GM12878 (cell line): ENCODE measurements at regions not wholly inside any gene's neighbourhood (a gene's known extent, or its start where the extent isn't known, plus 50 kb on each side); places are given as distances from the start of the nearest gene placed in this dataset.

Experiments
- ATAC-seq: fragments of 200-7000 bp; cut with Tn5 transposase; 3 replicates; pipeline ENCODE4 v1.9.1; 2020; ENCODE audit warnings: mild to moderate bottlenecking, moderate library complexity
- BruUV-seq: library from RNA; stranded (reverse); fragments of 400-500 nt; replicated peaks from 2 replicates; lab custom pipeline; 2021; lab: Mats Ljungman, UMichigan
- CTCF ChIA-PET: fragments of 300-600 bp; sonication (Branson Sonifier 250); formaldehyde crosslinking; extraction: SDS; loops from one replicate; lab custom pipeline; 2021; ENCODE audit warnings: inconsistent platforms; lab: Yijun Ruan, JAX
- POLR2A ChIA-PET: fragments of 350-600 bp; formaldehyde crosslinking; extraction: SDS; loops from one replicate; lab custom pipeline; 2021; ENCODE audit warnings: inconsistent platforms; lab: Charles Lee
- RAD21 ChIA-PET: fragments of 300-600 bp; sonication (Branson Sonifier 250); formaldehyde crosslinking; loops from one replicate; lab custom pipeline; 2023; ENCODE audit warnings: antibody characterized with exemption; ENCODE audit not compliant: unreplicated experiment; lab: Charles Lee
- SMC1A ChIA-PET: fragments of 300-600 bp; sonication (Branson Sonifier 250); formaldehyde crosslinking; loops from one replicate; lab custom pipeline; 2023; ENCODE audit not compliant: unreplicated experiment, uncharacterized antibody; lab: Charles Lee
- DNase-seq: peaks from one replicate; pipeline ENCODE4 v3.0.0-alpha.2; 2011; ENCODE audit warnings: low read depth, low spot score
- FAIRE-seq: peaks from 3 replicates; lab custom pipeline; 2011; peaks lifted over from hg19 to GRCh38; lab: Jason Lieb, UNC
- H2AFZ ChIP-seq: 2 replicates; pipeline ENCODE4 v1.6.0; 2011; ENCODE audit warnings: low read depth, low read length, control low read depth; ENCODE audit not compliant: control insufficient read depth
- H3K27ac ChIP-seq: 2 replicates; pipeline ENCODE4 v1.5.1; 2011; ENCODE audit warnings: control low read depth; ENCODE audit not compliant: control insufficient read depth, insufficient read depth
- H3K27me3 ChIP-seq, 2 experiments: replicated peaks in 1 of 2; 2 replicates each; pipeline versions ENCODE4 v1.6.0 to v1.6.1; 2011; ENCODE audit warnings: low read length in 1 of 2; ENCODE audit not compliant: control insufficient read depth in 2 of 2, insufficient read depth in 2 of 2
- H3K36me3 ChIP-seq, 2 experiments: 2 replicates each; pipeline ENCODE4 v1.5.1; 2011; ENCODE audit warnings: low read length in 1 of 2; ENCODE audit not compliant: control insufficient read depth in 2 of 2, insufficient read depth in 2 of 2
- H3K4me1 ChIP-seq: 2 replicates; pipeline ENCODE4 v1.6.1; 2011; ENCODE audit warnings: mild to moderate bottlenecking, low read length, moderate library complexity, mixed read lengths; ENCODE audit not compliant: control insufficient read depth, insufficient read depth
- H3K4me2 ChIP-seq: 2 replicates; pipeline ENCODE4 v1.6.0; 2011; ENCODE audit warnings: control low read depth; ENCODE audit not compliant: control insufficient read depth, insufficient read depth
- H3K4me3 ChIP-seq: fragments of 200-600 bp; sonication (generic); 2 replicates; pipeline ENCODE4 v1.5.1; 2016
- H3K79me2 ChIP-seq: 2 replicates; pipeline ENCODE4 v1.6.0; 2011; ENCODE audit warnings: low read length; ENCODE audit not compliant: control insufficient read depth, insufficient read depth
- H3K9ac ChIP-seq: 2 replicates; pipeline ENCODE4 v1.8.0; 2011; ENCODE audit warnings: low read length, control low read depth, mixed read lengths; ENCODE audit not compliant: control insufficient read depth, insufficient read depth
- H3K9me3 ChIP-seq: replicated peaks from 3 replicates; pipeline ENCODE4 v1.5.1; 2011; ENCODE audit warnings: mild to moderate bottlenecking, low read length; ENCODE audit not compliant: control insufficient read depth, insufficient read depth
- H4K20me1 ChIP-seq: 2 replicates; pipeline ENCODE4 v1.6.0; 2011; ENCODE audit not compliant: control insufficient read depth, insufficient read depth
- CREB1 ChIP-seq: IDR thresholded peaks from 2 replicates; pipeline ENCODE4 v1.6.1; 2012; ENCODE audit warnings: low read depth, mild to moderate bottlenecking, inconsistent platforms
- CREM ChIP-seq: IDR thresholded peaks from 2 replicates; pipeline ENCODE4 v1.6.1; 2014; ENCODE audit warnings: antibody characterized with exemption, low read depth
- EED ChIP-seq: sonication (generic); IDR thresholded peaks from 2 replicates; pipeline ENCODE4 v1.6.1; 2016; ENCODE audit warnings: antibody characterized with exemption, low read depth
- ESRRA ChIP-seq: IDR thresholded peaks from 2 replicates; pipeline ENCODE4 v1.6.1; 2012; ENCODE audit warnings: mild to moderate bottlenecking, low read length, improper control_type of control experiment
- KDM1A ChIP-seq: fragments of 200-600 bp; sonication (generic); IDR thresholded peaks from 2 replicates; pipeline ENCODE4 v1.6.1; 2016; ENCODE audit warnings: borderline replicate concordance
- MEF2A ChIP-seq: IDR thresholded peaks from 2 replicates; pipeline ENCODE4 v1.6.1; 2011; ENCODE audit warnings: low read depth, mild to moderate bottlenecking, low read length, moderate library complexity; ENCODE audit not compliant: insufficient read depth
- PML ChIP-seq: IDR thresholded peaks from 2 replicates; pipeline ENCODE4 v1.6.1; 2012; ENCODE audit warnings: low read length, inconsistent platforms
- POLR2AphosphoS5 ChIP-seq: IDR thresholded peaks from 2 replicates; pipeline ENCODE4 v1.6.1; 2011; ENCODE audit warnings: mild to moderate bottlenecking, low read length, inconsistent platforms
- RB1 ChIP-seq: fragments of 450-650 bp; formaldehyde crosslinking; IDR thresholded peaks from 2 replicates; pipeline ENCODE4 v1.6.1; 2017; ENCODE audit warnings: mild to moderate bottlenecking, borderline replicate concordance
- RCOR1 ChIP-seq: conservative IDR thresholded peaks from 2 replicates; pipeline ENCODE4 v1.6.1; 2012; ENCODE audit warnings: low read depth, low read length, improper control_type of control experiment
- RUNX3 ChIP-seq: IDR thresholded peaks from 2 replicates; pipeline ENCODE4 v1.6.1; 2012; ENCODE audit warnings: low read length, inconsistent platforms
- SIN3A ChIP-seq: IDR thresholded peaks from 2 replicates; pipeline ENCODE4 v1.6.1; 2012; ENCODE audit warnings: low read depth, low read length, improper control_type of control experiment
- SP1 ChIP-seq: IDR thresholded peaks from one replicate; pipeline ENCODE4 v1.6.1; 2011; ENCODE audit warnings: low read depth, low read length
- SUZ12 ChIP-seq: fragments of 200-600 bp; sonication (generic); IDR thresholded peaks from one replicate; pipeline ENCODE4 v1.6.1; 2018; ENCODE audit warnings: antibody characterized with exemption, mild to moderate bottlenecking; ENCODE audit not compliant: unreplicated experiment
- TAF1 ChIP-seq: IDR thresholded peaks from 2 replicates; pipeline ENCODE4 v1.6.1; 2011; ENCODE audit warnings: mild to moderate bottlenecking, low read depth, low read length, borderline replicate concordance
- WGBS: methylation state at CpG from one replicate; pipeline ENCODE4 v1.1.6; 2016; ENCODE audit warnings: low lambda C conversion rate; ENCODE audit not compliant: insufficient replicate concordance, insufficient coverage; ENCODE audit errors: missing lambda C conversion rate; 5-methylcytosine and 5-hydroxymethylcytosine counted together
- in situ Hi-C: fragments of 300-500 bp; cut with MboI; formaldehyde crosslinking; loops from 9 replicates; pipeline ENCODE4 v1.14.3; 2018; ENCODE audit warnings: mixed read lengths
- intact Hi-C: fragments of 100-400 bp; cut with micrococcal nuclease; formaldehyde crosslinking; loops from one replicate; pipeline ENCODE4 v1.14.2; 2022; ENCODE audit not compliant: unreplicated experiment
- TF ChIP-seq, protein P1 (sequence below): fragments of 450-650 bp; formaldehyde crosslinking; IDR thresholded peaks from 2 replicates; pipeline ENCODE4 v1.5.0; 2022; ENCODE audit warnings: mild to moderate bottlenecking, missing genetic modification characterization
- TF ChIP-seq, protein P2 (sequence below): IDR thresholded peaks from 2 replicates; pipeline ENCODE4 v1.6.1; 2012; ENCODE audit warnings: low read depth, low read length, improper control_type of control experiment
- TF ChIP-seq, protein P3 (sequence below): fragments of 450-650 bp; IDR thresholded peaks from 2 replicates; pipeline ENCODE4 v1.6.1; 2016; ENCODE audit warnings: mild to moderate bottlenecking
- TF ChIP-seq, protein P4 (sequence below): fragments of 150-350 bp; IDR thresholded peaks from 2 replicates; pipeline ENCODE4 v1.6.1; 2014; ENCODE audit warnings: mild to moderate bottlenecking, low read depth, low read length

DNA sequence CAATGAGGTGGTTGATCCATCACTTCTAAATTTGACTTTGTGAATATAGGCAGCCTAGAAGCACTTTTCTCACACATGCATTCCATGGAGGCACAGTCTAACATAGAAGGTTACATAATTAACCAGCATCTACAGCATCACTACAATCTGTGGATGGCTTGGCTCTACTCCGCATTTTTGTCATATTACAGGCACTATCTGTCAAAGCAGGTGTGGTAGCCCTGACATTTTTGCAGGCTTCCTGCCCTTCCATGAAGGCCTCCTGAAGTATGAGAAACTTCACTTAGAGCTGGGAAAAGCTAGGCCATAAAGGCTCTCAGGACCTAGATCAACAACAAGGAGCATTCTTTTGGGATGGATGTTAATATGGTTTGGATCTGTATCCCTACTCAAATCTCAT is 378.0 kb downstream of the ANXA1 start:
- no peak overlapping the region for H3K9ac ChIP-seq
- in situ Hi-C loops, result no loop called here
- H3K4me1 ChIP-seq, result no peaks in the 10 kb centered on the region
- H2AFZ ChIP-seq, result no peak overlapping the region
- POLR2A ChIA-PET, result no interaction called here
- no peaks in the 10 kb centered on the region for H3K79me2 ChIP-seq
- H3K4me3 ChIP-seq, result no peak overlapping the region
- TF ChIP-seq RUNX3, result no peak
- TF ChIP-seq SUZ12, result no peak
- TF ChIP-seq CREB1, result no peak
- TF ChIP-seq, protein P1, sequence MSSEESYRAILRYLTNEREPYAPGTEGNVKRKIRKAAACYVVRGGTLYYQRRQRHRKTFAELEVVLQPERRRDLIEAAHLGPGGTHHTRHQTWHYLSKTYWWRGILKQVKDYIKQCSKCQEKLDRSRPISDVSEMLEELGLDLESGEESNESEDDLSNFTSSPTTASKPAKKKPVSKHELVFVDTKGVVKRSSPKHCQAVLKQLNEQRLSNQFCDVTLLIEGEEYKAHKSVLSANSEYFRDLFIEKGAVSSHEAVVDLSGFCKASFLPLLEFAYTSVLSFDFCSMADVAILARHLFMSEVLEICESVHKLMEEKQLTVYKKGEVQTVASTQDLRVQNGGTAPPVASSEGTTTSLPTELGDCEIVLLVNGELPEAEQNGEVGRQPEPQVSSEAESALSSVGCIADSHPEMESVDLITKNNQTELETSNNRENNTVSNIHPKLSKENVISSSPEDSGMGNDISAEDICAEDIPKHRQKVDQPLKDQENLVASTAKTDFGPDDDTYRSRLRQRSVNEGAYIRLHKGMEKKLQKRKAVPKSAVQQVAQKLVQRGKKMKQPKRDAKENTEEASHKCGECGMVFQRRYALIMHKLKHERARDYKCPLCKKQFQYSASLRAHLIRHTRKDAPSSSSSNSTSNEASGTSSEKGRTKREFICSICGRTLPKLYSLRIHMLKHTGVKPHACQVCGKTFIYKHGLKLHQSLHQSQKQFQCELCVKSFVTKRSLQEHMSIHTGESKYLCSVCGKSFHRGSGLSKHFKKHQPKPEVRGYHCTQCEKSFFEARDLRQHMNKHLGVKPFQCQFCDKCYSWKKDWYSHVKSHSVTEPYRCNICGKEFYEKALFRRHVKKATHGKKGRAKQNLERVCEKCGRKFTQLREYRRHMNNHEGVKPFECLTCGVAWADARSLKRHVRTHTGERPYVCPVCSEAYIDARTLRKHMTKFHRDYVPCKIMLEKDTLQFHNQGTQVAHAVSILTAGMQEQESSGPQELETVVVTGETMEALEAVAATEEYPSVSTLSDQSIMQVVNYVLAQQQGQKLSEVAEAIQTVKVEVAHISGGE (CRISPR knock-in tag), result no peak
- no peak for TF ChIP-seq RB1
- no peak for TF ChIP-seq SIN3A
- TF ChIP-seq KDM1A, result no peak
- no peak for TF ChIP-seq MEF2A
- TF ChIP-seq, protein P2, sequence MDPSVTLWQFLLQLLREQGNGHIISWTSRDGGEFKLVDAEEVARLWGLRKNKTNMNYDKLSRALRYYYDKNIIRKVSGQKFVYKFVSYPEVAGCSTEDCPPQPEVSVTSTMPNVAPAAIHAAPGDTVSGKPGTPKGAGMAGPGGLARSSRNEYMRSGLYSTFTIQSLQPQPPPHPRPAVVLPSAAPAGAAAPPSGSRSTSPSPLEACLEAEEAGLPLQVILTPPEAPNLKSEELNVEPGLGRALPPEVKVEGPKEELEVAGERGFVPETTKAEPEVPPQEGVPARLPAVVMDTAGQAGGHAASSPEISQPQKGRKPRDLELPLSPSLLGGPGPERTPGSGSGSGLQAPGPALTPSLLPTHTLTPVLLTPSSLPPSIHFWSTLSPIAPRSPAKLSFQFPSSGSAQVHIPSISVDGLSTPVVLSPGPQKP, result no peak
- no peak for TF ChIP-seq POLR2AphosphoS5
- TF ChIP-seq, protein P3, sequence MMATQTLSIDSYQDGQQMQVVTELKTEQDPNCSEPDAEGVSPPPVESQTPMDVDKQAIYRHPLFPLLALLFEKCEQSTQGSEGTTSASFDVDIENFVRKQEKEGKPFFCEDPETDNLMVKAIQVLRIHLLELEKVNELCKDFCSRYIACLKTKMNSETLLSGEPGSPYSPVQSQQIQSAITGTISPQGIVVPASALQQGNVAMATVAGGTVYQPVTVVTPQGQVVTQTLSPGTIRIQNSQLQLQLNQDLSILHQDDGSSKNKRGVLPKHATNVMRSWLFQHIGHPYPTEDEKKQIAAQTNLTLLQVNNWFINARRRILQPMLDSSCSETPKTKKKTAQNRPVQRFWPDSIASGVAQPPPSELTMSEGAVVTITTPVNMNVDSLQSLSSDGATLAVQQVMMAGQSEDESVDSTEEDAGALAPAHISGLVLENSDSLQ, result no peak
- no peak for TF ChIP-seq ESRRA
- no peak for TF ChIP-seq CREM
- no peak for TF ChIP-seq PML
- TF ChIP-seq RCOR1, result no peak
- TF ChIP-seq SP1, result no peak
- no peak for TF ChIP-seq EED
- no peak for TF ChIP-seq TAF1
- TF ChIP-seq, protein P4, sequence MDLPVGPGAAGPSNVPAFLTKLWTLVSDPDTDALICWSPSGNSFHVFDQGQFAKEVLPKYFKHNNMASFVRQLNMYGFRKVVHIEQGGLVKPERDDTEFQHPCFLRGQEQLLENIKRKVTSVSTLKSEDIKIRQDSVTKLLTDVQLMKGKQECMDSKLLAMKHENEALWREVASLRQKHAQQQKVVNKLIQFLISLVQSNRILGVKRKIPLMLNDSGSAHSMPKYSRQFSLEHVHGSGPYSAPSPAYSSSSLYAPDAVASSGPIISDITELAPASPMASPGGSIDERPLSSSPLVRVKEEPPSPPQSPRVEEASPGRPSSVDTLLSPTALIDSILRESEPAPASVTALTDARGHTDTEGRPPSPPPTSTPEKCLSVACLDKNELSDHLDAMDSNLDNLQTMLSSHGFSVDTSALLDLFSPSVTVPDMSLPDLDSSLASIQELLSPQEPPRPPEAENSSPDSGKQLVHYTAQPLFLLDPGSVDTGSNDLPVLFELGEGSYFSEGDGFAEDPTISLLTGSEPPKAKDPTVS, result no peak
- TF ChIP-seq, all 136 proteins: peak for 0
- H4K20me1 ChIP-seq, result no peaks in the 10 kb centered on the region
- H3K4me2 ChIP-seq, result no peak overlapping the region
- no peaks in the 10 kb centered on the region for H3K27me3 ChIP-seq
- no peaks in the 10 kb centered on the region for H3K9me3 ChIP-seq
- SMC1A ChIA-PET, result no interaction called here
- CTCF ChIA-PET, result no interaction called here
- ATAC-seq (no peak), FAIRE-seq (no peak), DNase-seq (no peak)
- no TSS peak for BruUV-seq
- H3K27ac ChIP-seq, result no peak overlapping the region
- H3K36me3 ChIP-seq, result no peaks in the 10 kb centered on the region
- intact Hi-C loops, result no loop called here
- RAD21 ChIA-PET, result no interaction called here
- WGBS, result 50% methylated on average over 1 of the region's 1 CpG
